Kidney epithelial cell (primary cell): ENCODE measurements at regions not wholly inside any gene's neighbourhood (a gene's known extent, or its start where the extent isn't known, plus 50 kb on each side); places are given as distances from the start of the nearest gene placed in this dataset.

Experiments used
- DNase-seq: peaks from one replicate; pipeline ENCODE4 v3.0.0-alpha.2; 2010; ENCODE audit warnings: low read depth
- H3K27me3 ChIP-seq: 2 replicates; pipeline ENCODE4 v1.6.0; 2011; ENCODE audit warnings: low read length; ENCODE audit not compliant: control insufficient read depth, insufficient read depth
- H3K36me3 ChIP-seq: 2 replicates; pipeline ENCODE4 v1.5.1; 2011; ENCODE audit warnings: low read length; ENCODE audit not compliant: control insufficient read depth, insufficient read depth
- H3K4me3 ChIP-seq: 2 replicates; pipeline ENCODE4 v1.5.1; 2011; ENCODE audit warnings: low read depth, mild to moderate bottlenecking, control low read depth, low read length
- CTCF ChIP-seq: IDR thresholded peaks from 2 replicates; pipeline ENCODE4 v1.5.1; 2011; ENCODE audit warnings: mild to moderate bottlenecking, moderate library complexity, low read length, control low read depth, inconsistent platforms; ENCODE audit not compliant: insufficient read depth, poor library complexity, severe bottlenecking

GRCh38 chr13:22933571-22934181 lies 247.1 kb upstream of the SGCG start:
- DNase-seq, result no peak
- TF ChIP-seq CTCF, result no peak
- Histone ChIP-seq H3K4me3 (no peak overlapping the region), H3K27me3 (no peaks in the 10 kb centered on the region), H3K36me3 (no peaks in the 10 kb centered on the region)

DNA sequence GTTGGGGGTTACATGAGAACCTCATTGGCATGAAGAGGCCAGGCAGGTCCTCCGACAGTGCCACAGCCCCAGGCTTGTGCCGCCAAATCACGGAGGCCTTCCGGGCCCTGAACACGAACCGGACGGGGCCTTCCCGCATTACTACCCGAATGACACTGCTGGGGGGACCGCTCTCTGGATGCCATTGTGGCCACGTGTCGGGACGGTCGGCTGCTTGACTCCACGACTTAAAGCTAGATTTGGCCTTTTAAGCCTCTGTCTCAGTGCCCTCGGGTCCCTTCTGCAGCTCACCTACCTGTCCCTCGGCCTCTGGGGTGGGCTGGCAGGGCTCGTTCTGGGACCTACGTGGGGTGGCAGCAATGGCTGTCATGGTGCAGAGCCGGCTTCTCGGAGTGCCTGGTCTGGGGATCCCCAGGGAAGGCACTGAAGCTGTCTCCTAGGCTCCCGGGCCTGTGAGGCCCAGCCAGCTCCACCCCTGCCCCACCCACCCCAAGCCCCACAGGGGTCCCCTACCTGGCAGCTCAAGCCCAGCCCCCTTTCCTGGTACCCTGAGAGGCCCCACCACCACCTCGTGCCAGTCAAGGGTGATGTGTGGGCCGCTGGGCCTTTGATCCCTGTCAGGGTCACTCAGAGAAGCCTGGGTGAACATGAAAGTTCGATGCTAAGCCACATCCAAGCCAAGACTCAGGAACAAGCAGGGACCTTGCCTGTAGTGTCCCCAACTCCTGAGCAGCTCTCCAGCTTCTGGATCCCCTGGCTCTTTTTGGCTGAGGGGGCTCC lies 245.8 kb upstream of the SGCG start:
- no peak overlapping the region for H3K4me3 ChIP-seq
- no peak for TF ChIP-seq CTCF
- DNase-seq, result no peak
- H3K27me3 ChIP-seq, result no peaks in the 10 kb centered on the region
- H3K36me3 ChIP-seq, result no peaks in the 10 kb centered on the region

- H3K27me3 ChIP-seq, result no peaks in the 10 kb centered on the region
- no peaks in the 10 kb centered on the region for H3K36me3 ChIP-seq
- no peak for TF ChIP-seq CTCF
- no peak overlapping the region for H3K4me3 ChIP-seq
- DNase-seq, result no peak
Measured at GRCh38 chr13:22936228-22936627, 244.6 kb upstream of the SGCG start.

DNA sequence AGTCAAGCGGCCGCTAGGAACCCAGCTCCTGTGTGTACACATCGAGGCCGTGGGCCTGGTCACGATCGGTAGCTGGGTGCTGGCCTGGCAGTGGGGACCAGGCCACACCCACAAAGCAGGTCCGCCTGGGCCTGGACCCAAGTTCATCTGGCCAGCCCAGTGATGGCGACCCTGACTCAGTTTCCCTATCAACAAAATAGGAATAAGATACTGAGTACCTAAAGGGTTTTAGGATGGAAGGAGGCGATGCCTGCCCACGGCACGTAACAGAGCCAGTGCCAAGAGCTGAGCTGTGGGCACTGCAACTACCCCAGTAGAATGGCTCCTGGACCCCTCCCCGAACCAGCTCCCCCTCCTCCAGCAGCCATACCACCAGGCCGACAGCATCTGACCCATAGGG lies 243.5 kb upstream of the SGCG start:
- Histone ChIP-seq H3K4me3 (no peak overlapping the region), H3K27me3 (no peaks in the 10 kb centered on the region), H3K36me3 (no peaks in the 10 kb centered on the region)
- TF ChIP-seq CTCF, result no peak
- no peak for DNase-seq

DNA sequence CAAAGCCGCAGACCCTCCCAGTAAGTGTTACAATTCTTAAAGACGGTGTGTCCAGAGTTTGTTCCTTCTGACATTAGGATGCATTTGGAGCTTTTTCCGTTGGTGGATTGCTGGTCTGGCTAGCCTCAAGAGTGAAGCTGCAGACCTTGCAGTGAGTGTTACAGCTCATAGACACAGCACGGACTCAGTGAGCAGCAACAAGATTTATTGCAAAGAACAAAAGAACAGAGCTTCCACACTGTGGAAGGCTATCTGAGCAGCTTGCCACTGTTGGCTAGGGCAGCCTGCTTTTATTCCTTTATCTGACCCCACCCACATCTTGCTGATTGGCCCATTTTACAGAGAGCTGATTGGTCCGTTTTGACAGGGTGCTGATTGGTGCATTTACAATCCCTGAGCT lies 242.8 kb upstream of the SGCG start:
- Histone ChIP-seq H3K36me3 (no peaks in the 10 kb centered on the region), H3K4me3 (no peak overlapping the region), H3K27me3 (no peaks in the 10 kb centered on the region)
- no peak for TF ChIP-seq CTCF
- no peak for DNase-seq
